ENCODE measurements at regions not wholly inside any gene's neighbourhood (a gene's known extent, or its start where the extent isn't known, plus 50 kb on each side); places are given as distances from the start of the nearest gene placed in this dataset.
"Not testable (repeated sequence)": the region's sequence is repeated elsewhere in the genome, so short reads cannot be mapped to it uniquely, and the experiment has no call there.

DNA sequence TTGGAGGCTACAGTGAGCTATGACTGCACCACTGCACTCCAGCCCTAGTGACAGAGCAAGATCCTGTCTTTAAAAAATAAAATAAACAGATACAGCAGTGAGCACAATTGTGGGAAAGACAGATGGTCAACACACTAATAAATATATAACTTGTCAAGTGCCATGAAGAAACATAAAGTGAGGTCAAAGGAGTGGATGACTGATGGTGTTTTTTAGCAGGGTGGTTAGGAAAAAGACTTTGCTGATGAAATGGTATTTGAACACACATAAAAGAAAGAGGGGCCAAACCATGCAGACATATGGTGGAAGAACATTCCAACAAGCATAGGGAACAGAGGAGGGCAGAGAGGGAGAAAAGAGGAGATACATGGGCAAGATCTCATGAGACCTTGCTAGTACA lies 392.7 kb upstream of the AUTS2 start:
- Histone ChIP-seq H3K9me3 (no peaks in the 10 kb centered on the region), H3K9ac (ENCODE audit: low read depth in 2 of 2, low read length in 2 of 2) (no peak overlapping the region), H3K4me1 (no peaks in the 10 kb centered on the region), H3K36me3 (no peaks in the 10 kb centered on the region), H3K4me3 (no peak overlapping the region), H3K27me3 (no peaks in the 10 kb centered on the region), H3K27ac (no peak overlapping the region)
- TF ChIP-seq, protein P1, sequence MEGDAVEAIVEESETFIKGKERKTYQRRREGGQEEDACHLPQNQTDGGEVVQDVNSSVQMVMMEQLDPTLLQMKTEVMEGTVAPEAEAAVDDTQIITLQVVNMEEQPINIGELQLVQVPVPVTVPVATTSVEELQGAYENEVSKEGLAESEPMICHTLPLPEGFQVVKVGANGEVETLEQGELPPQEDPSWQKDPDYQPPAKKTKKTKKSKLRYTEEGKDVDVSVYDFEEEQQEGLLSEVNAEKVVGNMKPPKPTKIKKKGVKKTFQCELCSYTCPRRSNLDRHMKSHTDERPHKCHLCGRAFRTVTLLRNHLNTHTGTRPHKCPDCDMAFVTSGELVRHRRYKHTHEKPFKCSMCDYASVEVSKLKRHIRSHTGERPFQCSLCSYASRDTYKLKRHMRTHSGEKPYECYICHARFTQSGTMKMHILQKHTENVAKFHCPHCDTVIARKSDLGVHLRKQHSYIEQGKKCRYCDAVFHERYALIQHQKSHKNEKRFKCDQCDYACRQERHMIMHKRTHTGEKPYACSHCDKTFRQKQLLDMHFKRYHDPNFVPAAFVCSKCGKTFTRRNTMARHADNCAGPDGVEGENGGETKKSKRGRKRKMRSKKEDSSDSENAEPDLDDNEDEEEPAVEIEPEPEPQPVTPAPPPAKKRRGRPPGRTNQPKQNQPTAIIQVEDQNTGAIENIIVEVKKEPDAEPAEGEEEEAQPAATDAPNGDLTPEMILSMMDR (IDR thresholded peaks at IDR 0.05): no peak
- intact Hi-C loops (cut with DNase I): no loop called here
- no peak for DNase-seq

DNA sequence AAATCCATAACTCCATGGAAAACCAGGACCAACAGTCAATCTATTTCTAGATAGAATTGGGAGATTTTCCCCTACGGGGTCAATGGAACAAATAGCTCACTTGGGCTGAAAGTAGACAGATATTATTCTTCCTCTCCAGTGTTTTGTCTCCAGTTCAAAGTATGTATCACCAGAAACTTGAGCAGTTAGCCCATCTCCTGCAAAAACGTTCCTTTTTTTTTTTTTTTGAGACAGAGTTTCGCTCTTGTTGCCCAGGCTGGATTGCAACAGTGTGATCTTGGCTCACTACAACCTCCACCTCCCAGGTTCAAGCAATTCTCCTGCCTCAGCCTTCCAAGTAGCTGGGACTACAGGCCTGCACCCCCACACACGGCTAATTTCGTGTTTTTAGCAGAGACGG lies 390.0 kb upstream of the AUTS2 start:
- Histone ChIP-seq H3K36me3 (no peaks in the 10 kb centered on the region), H3K27ac (no peak overlapping the region), H3K4me1 (no peaks in the 10 kb centered on the region), H3K27me3 (no peaks in the 10 kb centered on the region), H3K9me3 (no peaks in the 10 kb centered on the region), H3K4me3 (no peak overlapping the region), H3K9ac (ENCODE audit: low read depth in 2 of 2, low read length in 2 of 2) (no peak overlapping the region)
- DNase-seq: no peak
- intact Hi-C loops (cut with DNase I): no loop called here
- TF ChIP-seq, protein P1 (IDR thresholded peaks at IDR 0.05): no peak

DNA sequence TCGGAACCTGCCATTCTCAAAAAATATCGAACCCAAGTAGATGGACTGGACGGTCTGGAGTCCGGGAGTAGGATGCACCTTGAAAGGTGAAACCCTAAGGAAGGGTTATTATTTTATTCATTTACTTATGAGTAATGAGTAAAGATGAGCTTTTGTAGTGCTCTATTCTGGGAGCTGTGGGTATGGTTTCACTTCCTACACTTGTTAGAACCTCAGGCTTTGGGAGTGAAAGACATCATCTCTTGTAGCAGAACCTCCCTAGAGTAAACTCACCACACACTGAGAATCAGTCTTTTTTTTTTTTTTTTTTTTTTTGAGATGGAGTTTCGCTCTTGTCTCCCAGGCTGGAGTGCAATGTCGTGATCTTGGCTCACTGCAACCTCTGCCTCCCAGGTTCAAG lies 389.4 kb upstream of the AUTS2 start:
- DNase-seq: no peak
- no peak overlapping the region for H3K9ac ChIP-seq (ENCODE audit: low read depth in 2 of 2, low read length in 2 of 2)
- intact Hi-C loops (cut with DNase I): no loop called here
- no peaks in the 10 kb centered on the region for H3K27me3 ChIP-seq
- TF ChIP-seq, protein P1 (IDR thresholded peaks at IDR 0.05): no peak
- no peaks in the 10 kb centered on the region for H3K36me3 ChIP-seq
- H3K4me1 ChIP-seq: no peaks in the 10 kb centered on the region
- no peaks in the 10 kb centered on the region for H3K9me3 ChIP-seq
- no peak overlapping the region for H3K27ac ChIP-seq
- H3K4me3 ChIP-seq: no peak overlapping the region

DNA sequence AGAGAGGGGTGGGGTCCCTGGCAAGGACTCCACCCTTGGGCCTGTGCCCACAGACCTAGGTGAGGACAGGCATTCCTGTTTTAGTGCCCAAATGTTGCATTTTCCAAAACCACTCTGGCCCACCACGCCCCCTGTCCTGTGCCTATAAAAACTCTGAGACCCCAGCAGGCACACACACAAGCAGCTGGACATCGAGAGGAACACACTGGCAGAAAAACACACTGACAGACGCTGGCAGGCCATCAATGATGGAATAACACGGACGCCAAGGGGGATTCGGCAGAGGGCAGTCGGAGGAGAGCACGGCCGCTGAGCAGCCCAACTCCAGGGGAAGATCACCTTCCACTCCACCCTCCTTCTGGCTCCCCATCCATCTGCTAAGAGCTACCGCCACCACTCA lies 386.9 kb upstream of the AUTS2 start:
- Histone ChIP-seq H3K4me3 (no peak overlapping the region), H3K9ac (ENCODE audit: low read depth in 2 of 2, low read length in 2 of 2) (no peak overlapping the region), H3K9me3 (no peaks in the 10 kb centered on the region), H3K27me3 (no peaks in the 10 kb centered on the region), H3K36me3 (no peaks in the 10 kb centered on the region), H3K4me1 (no peaks in the 10 kb centered on the region), H3K27ac (no peak overlapping the region)
- no peak for DNase-seq
- intact Hi-C loops (cut with DNase I): no loop called here
- TF ChIP-seq, protein P1 (IDR thresholded peaks at IDR 0.05): no peak

DNA sequence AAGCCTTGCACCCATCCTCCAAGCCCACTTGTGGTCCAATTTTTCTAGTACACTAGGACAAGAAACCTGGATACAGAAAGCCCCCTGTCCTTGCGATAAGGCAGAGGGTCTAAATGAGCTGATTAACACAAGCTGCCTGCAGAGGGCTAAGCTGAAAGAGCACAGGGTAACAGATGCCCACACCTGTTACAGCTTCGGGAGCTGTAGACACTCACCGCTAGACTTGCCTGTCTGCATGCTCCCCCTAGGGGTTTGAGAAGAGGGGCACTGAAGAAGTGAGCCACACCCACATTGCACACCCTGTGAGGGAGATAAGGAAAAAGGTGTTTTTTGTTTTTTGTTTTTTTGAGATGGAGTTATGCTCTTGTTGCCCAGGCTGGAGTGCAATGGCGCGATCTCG lies 386.5 kb upstream of the AUTS2 start:
- intact Hi-C loops (cut with DNase I): no loop called here
- H3K4me1 ChIP-seq: no peaks in the 10 kb centered on the region
- H3K36me3 ChIP-seq: no peaks in the 10 kb centered on the region
- no peak overlapping the region for H3K9ac ChIP-seq (ENCODE audit: low read depth in 2 of 2, low read length in 2 of 2)
- H3K9me3 ChIP-seq: no peaks in the 10 kb centered on the region
- no peak for DNase-seq
- no peak overlapping the region for H3K27ac ChIP-seq
- no peaks in the 10 kb centered on the region for H3K27me3 ChIP-seq
- TF ChIP-seq, protein P1 (IDR thresholded peaks at IDR 0.05): no peak
- no peak overlapping the region for H3K4me3 ChIP-seq

DNA sequence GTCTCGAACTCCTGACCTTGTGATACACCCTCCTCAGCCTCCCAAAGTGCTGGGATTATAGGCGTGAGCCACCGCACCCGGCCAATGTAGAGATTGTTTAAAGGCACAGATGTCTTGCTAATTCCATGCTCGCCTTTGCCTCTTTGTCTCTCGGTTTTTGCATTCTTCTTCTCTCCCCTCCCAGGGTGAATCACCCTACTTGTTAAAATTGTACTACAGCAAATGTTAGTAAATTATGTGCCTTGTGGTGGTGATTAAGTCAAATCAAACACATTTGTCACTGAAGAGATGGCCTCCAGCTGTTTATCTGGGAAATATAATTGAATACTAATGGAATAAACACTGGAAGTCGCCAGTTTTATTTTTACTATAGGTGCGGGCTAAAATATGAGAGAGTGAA lies 384.4 kb upstream of the AUTS2 start:
- H3K9me3 ChIP-seq: no peaks in the 10 kb centered on the region
- DNase-seq: no peak
- intact Hi-C loops (cut with DNase I): no loop called here
- no peaks in the 10 kb centered on the region for H3K4me1 ChIP-seq
- no peak overlapping the region for H3K9ac ChIP-seq (ENCODE audit: low read depth in 2 of 2, low read length in 2 of 2)
- TF ChIP-seq, protein P1 (IDR thresholded peaks at IDR 0.05): no peak
- no peak overlapping the region for H3K27ac ChIP-seq
- no peaks in the 10 kb centered on the region for H3K27me3 ChIP-seq
- H3K4me3 ChIP-seq: no peak overlapping the region
- H3K36me3 ChIP-seq: no peaks in the 10 kb centered on the region

DNA sequence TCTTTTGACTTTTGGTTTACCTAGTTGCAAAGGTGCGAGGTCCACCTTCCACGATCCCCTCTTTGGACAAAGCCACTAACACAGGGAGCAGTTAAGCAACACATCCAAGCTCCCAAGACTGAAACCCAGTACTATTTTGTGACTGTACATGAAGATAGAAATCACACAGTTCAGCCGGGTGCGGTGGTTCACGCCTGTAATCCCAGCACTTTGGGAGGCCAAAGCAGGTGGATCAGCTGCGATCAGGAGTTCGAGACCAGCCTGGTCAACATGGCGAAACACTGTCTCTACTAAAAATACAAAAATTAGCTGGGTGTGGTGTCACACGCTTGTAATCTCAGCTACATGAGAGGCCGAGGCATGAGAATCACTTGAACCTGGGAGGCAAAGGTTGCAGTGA lies 382.8 kb upstream of the AUTS2 start:
- H3K9me3 ChIP-seq; DNase-seq; intact Hi-C loops (cut with DNase I); H3K27ac ChIP-seq; H3K36me3 ChIP-seq; H3K27me3 ChIP-seq; H3K9ac ChIP-seq (ENCODE audit: low read depth in 2 of 2, low read length in 2 of 2); H3K4me3 ChIP-seq; H3K4me1 ChIP-seq: not testable (repeated sequence)

Data from colonic mucosa (tissue), 4 donors.